Endothelial cell of umbilical vein (primary cell): ENCODE measurements at regions not wholly inside any gene's neighbourhood (a gene's known extent, or its start where the extent isn't known, plus 50 kb on each side); places are given as distances from the start of the nearest gene placed in this dataset.

ENCODE experiments used
- CTCF ChIP-seq, 2 donors: IDR thresholded peaks; 1 replicate in 1 of 2; 2 replicates in 1 of 2; pipeline ENCODE4 v1.5.1; 2011; ENCODE audit warnings: low read length in 2 of 2, mild to moderate bottlenecking in 2 of 2, moderate library complexity in 2 of 2, control low read depth in 1 of 2, inconsistent platforms in 1 of 2, low read depth in 1 of 2; ENCODE audit not compliant: insufficient read depth in 1 of 2; ENCODE audit errors: extremely low read depth in 1 of 2
- EZH2 ChIP-seq: IDR thresholded peaks from 2 replicates; pipeline ENCODE4 v1.6.1; 2012; ENCODE audit warnings: borderline replicate concordance, low read depth, mild to moderate bottlenecking, moderate library complexity, low read length, inconsistent platforms; ENCODE audit not compliant: severe bottlenecking
- JUN ChIP-seq: IDR thresholded peaks from 2 replicates; pipeline ENCODE4 v1.6.1; 2011; ENCODE audit warnings: borderline replicate concordance, low read depth; ENCODE audit not compliant: insufficient read length, insufficient read depth
- MAX ChIP-seq: IDR thresholded peaks from 2 replicates; pipeline ENCODE4 v1.6.1; 2011; ENCODE audit not compliant: insufficient read depth, insufficient read length
- MYC ChIP-seq: IDR thresholded peaks from one replicate; pipeline ENCODE4 v1.6.1; 2011; ENCODE audit warnings: mild to moderate bottlenecking, low read depth, low read length
- POLR2A ChIP-seq: IDR thresholded peaks from 2 replicates; pipeline ENCODE4 v1.6.1; 2012; ENCODE audit warnings: low read depth, mild to moderate bottlenecking, control low read depth, low read length
- POLR2AphosphoS5 ChIP-seq: IDR thresholded peaks from 2 replicates; pipeline ENCODE4 v1.6.1; 2012; ENCODE audit warnings: low read depth, mild to moderate bottlenecking, control low read depth, low read length, moderate library complexity; ENCODE audit not compliant: insufficient read depth

- TF ChIP-seq CTCF (IDR thresholded peaks at IDR 0.05; ENCODE audit: extremely low read depth in 1 of 2, insufficient read depth in 1 of 2, low read depth in 1 of 2, low read length in 2 of 2) (no peak), JUN (no peak), POLR2A (no peak), EZH2 (no peak), POLR2AphosphoS5 (no peak), MAX (no peak), MYC (no peak)
These were observed 157.6 kb downstream of the RAB38 start for GRCh38 chr11:88017666-88018065.
